IMR-90 (cell line): ENCODE measurements at regions not wholly inside any gene's neighbourhood (a gene's known extent, or its start where the extent isn't known, plus 50 kb on each side); places are given as distances from the start of the nearest gene placed in this dataset.

Experiments used
- ATAC-seq: fragments of 200-7000 bp; cut with Tn5 transposase; 2 replicates; pipeline ENCODE4 v1.9.1; 2020; ENCODE audit warnings: low read depth, mild to moderate bottlenecking, moderate library complexity
- BruUV-seq: library from RNA; stranded (reverse); fragments of 400-500 nt; replicated peaks from 2 replicates; lab custom pipeline; 2021; lab: Mats Ljungman, UMichigan
- CTCF ChIA-PET: fragments of 300-600 bp; formaldehyde crosslinking; extraction: SDS; loops from one replicate; lab custom pipeline; 2021; ENCODE audit warnings: antibody characterized with exemption; lab: Yijun Ruan, JAX
- POLR2A ChIA-PET: fragments of 300-600 bp; sonication (Branson Sonifier 250); formaldehyde crosslinking; loops from one replicate; lab custom pipeline; 2022; ENCODE audit warnings: antibody characterized with exemption; ENCODE audit not compliant: unreplicated experiment; lab: Charles Lee
- DNase-seq: peaks from one replicate; pipeline ENCODE4 v3.0.0; 2013
- H2AFZ ChIP-seq: replicated peaks from 2 replicates; pipeline ENCODE3; 2013; ENCODE audit warnings: low read length, mild to moderate bottlenecking; ENCODE audit not compliant: poor library complexity
- H2AK5ac ChIP-seq: 2 replicates; pipeline ENCODE4 v1.6.1; 2013; ENCODE audit warnings: low read depth, low read length, inconsistent platforms
- H2AK9ac ChIP-seq: replicated peaks from 2 replicates; pipeline ENCODE3; 2013; ENCODE audit warnings: mild to moderate bottlenecking, low read depth, low read length, moderate library complexity; ENCODE audit not compliant: poor library complexity
- H2BK120ac ChIP-seq: 2 replicates; pipeline ENCODE4 v1.6.1; 2013; ENCODE audit warnings: low read depth, low read length, inconsistent platforms
- H2BK15ac ChIP-seq: 3 replicates; pipeline ENCODE4 v1.6.1; 2013; ENCODE audit warnings: low read depth, low read length, inconsistent platforms
- H2BK20ac ChIP-seq: 2 replicates; pipeline ENCODE4 v1.6.1; 2013; ENCODE audit warnings: low read depth, mild to moderate bottlenecking, inconsistent platforms, low read length, moderate library complexity
- H2BK5ac ChIP-seq: 2 replicates; pipeline ENCODE4 v1.6.1; 2013; ENCODE audit warnings: mild to moderate bottlenecking, low read depth, low read length, inconsistent platforms; ENCODE audit not compliant: poor library complexity, severe bottlenecking
- H3K14ac ChIP-seq: replicated peaks from 2 replicates; pipeline ENCODE4 v1.6.1; 2013; ENCODE audit warnings: low read depth, low read length, inconsistent platforms
- H3K18ac ChIP-seq: 2 replicates; pipeline ENCODE4 v1.6.1; 2013; ENCODE audit warnings: low read depth, low read length, control low read depth
- H3K23ac ChIP-seq: 2 replicates; pipeline ENCODE4 v1.6.1; 2013; ENCODE audit warnings: low read depth, low read length, inconsistent platforms
- H3K27ac ChIP-seq: 2 replicates; pipeline ENCODE4 v1.5.1; 2013; ENCODE audit warnings: mild to moderate bottlenecking, control low read depth, low read length; ENCODE audit not compliant: insufficient read depth
- H3K27me3 ChIP-seq: 2 replicates; pipeline ENCODE4 v1.6.1; 2013; ENCODE audit warnings: low read length; ENCODE audit not compliant: control insufficient read depth, insufficient read depth
- H3K36me3 ChIP-seq: 2 replicates; pipeline ENCODE4 v1.6.1; 2013; ENCODE audit warnings: low read length, mixed read lengths; ENCODE audit not compliant: control insufficient read depth, insufficient read depth
- H3K4ac ChIP-seq: 2 replicates; pipeline ENCODE4 v1.6.1; 2013; ENCODE audit warnings: low read depth, low read length, inconsistent platforms
- H3K4me1 ChIP-seq: 2 replicates; pipeline ENCODE4 v1.6.1; 2013; ENCODE audit warnings: low read length, mixed read lengths; ENCODE audit not compliant: control insufficient read depth, insufficient read depth
- H3K4me2 ChIP-seq: 2 replicates; pipeline ENCODE4 v1.6.1; 2013; ENCODE audit warnings: low read depth, mild to moderate bottlenecking, control low read depth, low read length, moderate library complexity
- H3K4me3 ChIP-seq: 2 replicates; pipeline ENCODE4 v1.5.1; 2013; ENCODE audit warnings: low read depth, mild to moderate bottlenecking, control low read depth, low read length, moderate library complexity; ENCODE audit not compliant: insufficient read depth
- H3K56ac ChIP-seq: 2 replicates; pipeline ENCODE4 v1.6.1; 2013; ENCODE audit warnings: low read length, inconsistent platforms; ENCODE audit not compliant: insufficient read depth; ENCODE audit errors: extremely low read depth
- H3K79me1 ChIP-seq, 2 experiments: 2 replicates each; pipeline ENCODE4 v1.6.1; 2013; ENCODE audit warnings: low read length in 2 of 2, inconsistent platforms in 1 of 2, low read depth in 1 of 2
- H3K9ac ChIP-seq: 2 replicates; pipeline ENCODE4 v1.6.1; 2013; ENCODE audit warnings: low read depth, low read length, control low read depth
- H3K9me1 ChIP-seq: 2 replicates; pipeline ENCODE4 v1.6.1; 2013; ENCODE audit warnings: low read length, inconsistent platforms; ENCODE audit not compliant: insufficient read depth
- H3K9me3 ChIP-seq: 2 replicates; pipeline ENCODE4 v1.6.1; 2013; ENCODE audit warnings: low read length; ENCODE audit not compliant: control insufficient read depth, insufficient read depth
- H4K20me1 ChIP-seq: 2 replicates; pipeline ENCODE4 v1.6.1; 2013; ENCODE audit warnings: low read length, inconsistent platforms; ENCODE audit not compliant: insufficient read depth
- H4K5ac ChIP-seq: 2 replicates; pipeline ENCODE4 v1.6.1; 2013; ENCODE audit warnings: mild to moderate bottlenecking, low read depth, low read length, control low read depth
- H4K8ac ChIP-seq, 2 experiments: 2 replicates each; pipeline ENCODE4 v1.6.1; 2013; ENCODE audit warnings: low read depth in 2 of 2, low read length in 2 of 2, control low read depth in 1 of 2, inconsistent platforms in 1 of 2
- H4K91ac ChIP-seq: 2 replicates; pipeline ENCODE4 v1.6.1; 2013; ENCODE audit warnings: low read depth, low read length, inconsistent platforms; ENCODE audit not compliant: insufficient read depth
- WGBS, 2 experiments: methylation state at CpG; one replicate each; pipeline versions ENCODE4 v1.1.5 to v1.1.7; 2013; ENCODE audit warnings: missing lambda C conversion rate in 2 of 2; ENCODE audit not compliant: insufficient read length in 1 of 2; ENCODE audit errors: extremely low coverage in 2 of 2; 5-methylcytosine and 5-hydroxymethylcytosine counted together
- dilution Hi-C: fragments of 300-500 bp; cut with HindIII; formaldehyde crosslinking; loops from one replicate; pipeline ENCODE4 v1.14.3; 2018; ENCODE audit warnings: low sequenced_read_pairs; ENCODE audit not compliant: unreplicated experiment
- in situ Hi-C: fragments of 300-500 bp; cut with MboI; formaldehyde crosslinking; loops from 3 replicates; pipeline ENCODE4 v1.14.3; 2019; ENCODE audit warnings: low sequenced_read_pairs, inconsistent platforms, mixed read lengths
- intact Hi-C: fragments of 100-400 bp; cut with micrococcal nuclease; formaldehyde crosslinking; loops from 2 replicates; pipeline ENCODE4 v1.10.0; 2022
- TF ChIP-seq, protein P1 (sequence below): conservative IDR thresholded peaks from 2 replicates; pipeline ENCODE4 v1.5.1; 2012; ENCODE audit warnings: mild to moderate bottlenecking, low read depth, low read length, improper control_type of control experiment

DNA sequence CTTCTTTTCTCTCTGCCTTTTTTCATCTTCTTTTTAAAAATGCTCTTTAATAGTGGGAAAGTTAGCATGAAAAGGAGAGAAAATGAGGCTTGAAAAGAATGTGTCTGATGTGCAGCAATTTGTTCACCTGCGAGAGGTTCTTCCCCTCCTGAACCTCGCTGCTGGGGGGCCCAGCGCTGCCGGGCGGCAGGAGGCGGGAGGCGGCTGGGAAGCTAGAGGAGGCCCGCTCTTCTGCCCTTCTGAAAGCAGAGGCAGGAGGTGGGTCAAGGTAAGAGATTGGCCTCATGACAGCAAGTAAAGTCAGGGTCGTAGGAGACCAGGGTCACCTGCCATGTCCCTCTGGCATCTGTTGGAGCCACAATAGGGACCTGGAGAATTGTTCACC, 78.6 kb upstream of the TNRC6C start:
- no peak overlapping the region for H3K23ac ChIP-seq
- H2BK5ac ChIP-seq = no peak overlapping the region
- H3K79me1 ChIP-seq = no peaks in the 10 kb centered on the region
- DNase-seq = no peak
- H3K9me3 ChIP-seq = peaks cover 11% of the 10 kb centered on the region
- H2BK120ac ChIP-seq = no peak overlapping the region
- no peaks in the 10 kb centered on the region for H3K4me1 ChIP-seq
- H3K4me2 ChIP-seq = no peak overlapping the region
- no peak for ATAC-seq
- H2AFZ ChIP-seq = no peak overlapping the region
- H2AK5ac ChIP-seq = no peak overlapping the region
- no peak overlapping the region for H4K5ac ChIP-seq
- no peak overlapping the region for H3K4ac ChIP-seq
- intact Hi-C loops = no loop called here
- H3K18ac ChIP-seq = no peak overlapping the region
- H3K14ac ChIP-seq = no peak overlapping the region
- H3K36me3 ChIP-seq = no peaks in the 10 kb centered on the region
- WGBS, 2 experiments = no CpG with 5 or more reads among the region's 9 CpGs
- no peak overlapping the region for H2AK9ac ChIP-seq
- H2BK20ac ChIP-seq = no peak overlapping the region
- no peak overlapping the region for H4K91ac ChIP-seq
- H3K9ac ChIP-seq = no peak overlapping the region
- TF ChIP-seq, protein P1, sequence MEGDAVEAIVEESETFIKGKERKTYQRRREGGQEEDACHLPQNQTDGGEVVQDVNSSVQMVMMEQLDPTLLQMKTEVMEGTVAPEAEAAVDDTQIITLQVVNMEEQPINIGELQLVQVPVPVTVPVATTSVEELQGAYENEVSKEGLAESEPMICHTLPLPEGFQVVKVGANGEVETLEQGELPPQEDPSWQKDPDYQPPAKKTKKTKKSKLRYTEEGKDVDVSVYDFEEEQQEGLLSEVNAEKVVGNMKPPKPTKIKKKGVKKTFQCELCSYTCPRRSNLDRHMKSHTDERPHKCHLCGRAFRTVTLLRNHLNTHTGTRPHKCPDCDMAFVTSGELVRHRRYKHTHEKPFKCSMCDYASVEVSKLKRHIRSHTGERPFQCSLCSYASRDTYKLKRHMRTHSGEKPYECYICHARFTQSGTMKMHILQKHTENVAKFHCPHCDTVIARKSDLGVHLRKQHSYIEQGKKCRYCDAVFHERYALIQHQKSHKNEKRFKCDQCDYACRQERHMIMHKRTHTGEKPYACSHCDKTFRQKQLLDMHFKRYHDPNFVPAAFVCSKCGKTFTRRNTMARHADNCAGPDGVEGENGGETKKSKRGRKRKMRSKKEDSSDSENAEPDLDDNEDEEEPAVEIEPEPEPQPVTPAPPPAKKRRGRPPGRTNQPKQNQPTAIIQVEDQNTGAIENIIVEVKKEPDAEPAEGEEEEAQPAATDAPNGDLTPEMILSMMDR = no peak
- H3K56ac ChIP-seq = no peak overlapping the region
- H4K20me1 ChIP-seq = no peaks in the 10 kb centered on the region; the same call in 1 of the 2 replicates
- in situ Hi-C loops = no loop called here
- no peak overlapping the region for H4K8ac ChIP-seq
- H3K27me3 ChIP-seq = peaks cover 22% of the 10 kb centered on the region; the same call in 1 of the 2 replicates
- H2BK15ac ChIP-seq = no peak overlapping the region
- no peak overlapping the region for H3K27ac ChIP-seq
- H3K4me3 ChIP-seq = no peak overlapping the region
- ChIA-PET CTCF (no interaction called here), POLR2A (no interaction called here)
- BruUV-seq = no TSS peak
- dilution Hi-C loops = no loop called here
- no peaks in the 10 kb centered on the region for H3K9me1 ChIP-seq
